ENCODE measurements at regions not wholly inside any gene's neighbourhood (a gene's known extent, or its start where the extent isn't known, plus 50 kb on each side); places are given as distances from the start of the nearest gene placed in this dataset.

DNA sequence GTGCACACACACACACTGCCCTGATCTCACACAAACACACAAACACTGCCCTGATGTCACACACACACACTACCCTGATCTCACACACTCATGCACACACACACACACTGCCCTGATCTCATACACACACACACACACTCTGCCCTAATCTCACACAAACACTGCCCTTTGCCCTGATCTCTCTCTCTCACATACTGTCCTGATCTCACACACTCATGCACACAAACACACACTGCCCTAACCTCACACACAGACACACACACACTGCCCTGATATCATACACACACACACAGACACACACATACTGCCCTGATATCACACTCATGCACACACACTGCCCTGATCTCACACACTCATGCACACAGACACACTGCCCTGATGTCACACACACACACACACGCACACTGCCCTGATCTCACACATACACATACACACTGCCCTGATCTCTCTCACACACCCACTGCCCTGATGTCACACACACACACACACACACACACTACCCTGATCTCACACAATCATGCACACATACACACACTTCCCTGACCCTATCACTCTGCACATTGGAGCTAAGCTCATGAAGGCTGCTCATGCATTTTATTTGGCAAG is 97.6 kb upstream of the DIO3 start:
- no peak for DNase-seq

- DNase-seq, result no peak
Measured at GRCh38 chr14:101464310-101464983, 96.8 kb upstream of the DIO3 start.

DNA sequence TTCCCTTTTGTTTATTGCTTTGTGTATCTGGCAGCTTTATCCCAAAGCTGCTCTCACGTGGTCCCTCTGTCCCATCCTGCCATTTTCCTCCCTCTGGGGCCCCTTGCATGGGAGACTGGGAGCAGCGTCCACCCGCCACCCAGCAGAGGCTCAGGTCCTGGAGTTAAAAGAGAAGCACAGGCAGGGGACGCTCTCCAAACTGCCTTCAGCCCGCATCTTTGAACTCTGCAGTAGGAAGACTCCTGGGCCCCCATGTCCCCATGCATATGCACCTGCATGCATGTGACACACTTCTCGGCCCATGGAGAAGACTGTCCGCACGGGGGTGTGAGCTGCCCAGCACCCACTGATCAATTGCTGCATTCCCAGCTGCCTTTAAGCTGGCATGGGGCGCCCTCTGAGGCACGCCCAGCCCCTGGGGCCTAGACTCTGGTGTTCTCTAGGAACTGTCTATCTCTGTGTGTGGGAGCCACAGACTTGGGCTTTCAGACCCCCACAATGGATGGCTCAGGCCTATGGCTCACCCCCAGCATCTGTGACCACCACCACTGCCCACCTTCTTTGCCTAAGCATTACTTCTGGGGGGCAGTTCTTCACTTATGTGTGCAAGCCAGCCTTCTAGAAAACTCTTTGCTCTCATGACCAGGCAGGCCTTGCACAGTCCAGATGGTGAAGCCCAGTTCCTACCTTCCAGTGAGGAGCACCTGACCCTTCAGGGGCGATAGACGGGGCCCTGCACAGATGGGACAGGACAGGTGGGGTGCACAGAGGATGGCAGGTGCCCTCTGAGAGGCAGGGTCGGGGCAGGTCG is 96.1 kb upstream of the DIO3 start:
- DNase-seq, result no peak

GRCh38 chr14:101465795-101466448 is 95.4 kb upstream of the DIO3 start:
- no peak for DNase-seq

GRCh38 chr14:101466456-101467180 is 94.7 kb upstream of the DIO3 start:
- no peak for DNase-seq

DNA sequence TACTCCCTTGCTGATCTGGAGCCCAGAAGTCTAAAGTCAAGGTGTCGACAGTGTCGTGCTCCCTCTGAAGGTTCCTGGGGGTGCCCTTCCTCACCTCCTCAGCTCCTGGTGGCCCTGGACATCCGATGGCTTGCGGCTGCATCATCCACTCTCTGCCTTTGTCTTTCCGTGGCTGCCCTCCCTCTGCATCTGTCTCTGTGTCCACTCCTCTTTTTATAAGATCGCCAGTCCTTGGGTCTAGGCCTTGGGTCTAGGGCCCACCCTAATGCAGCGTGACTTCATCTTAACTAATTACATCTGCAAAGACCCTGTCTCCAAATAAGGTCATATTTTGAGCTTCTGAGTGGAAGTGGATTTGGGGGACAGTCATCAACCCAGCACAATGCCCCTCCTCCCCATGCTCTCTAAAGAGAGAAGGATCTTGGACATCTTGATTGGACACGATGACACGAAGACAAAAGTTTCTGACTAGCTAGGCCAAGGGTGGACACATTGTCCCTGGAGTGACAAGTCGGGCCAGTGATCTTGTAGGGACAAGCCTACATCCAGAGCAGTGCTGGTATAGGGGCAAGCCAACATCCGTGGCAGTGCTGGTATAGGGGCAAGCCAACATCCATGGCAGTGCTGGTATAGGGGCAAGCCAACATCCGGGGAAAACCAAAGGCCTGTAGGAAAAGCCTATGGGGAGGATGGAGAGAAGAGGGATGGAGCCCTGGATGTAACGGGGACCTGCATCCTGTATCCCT is 93.9 kb upstream of the DIO3 start:
- DNase-seq, result no peak

DNA sequence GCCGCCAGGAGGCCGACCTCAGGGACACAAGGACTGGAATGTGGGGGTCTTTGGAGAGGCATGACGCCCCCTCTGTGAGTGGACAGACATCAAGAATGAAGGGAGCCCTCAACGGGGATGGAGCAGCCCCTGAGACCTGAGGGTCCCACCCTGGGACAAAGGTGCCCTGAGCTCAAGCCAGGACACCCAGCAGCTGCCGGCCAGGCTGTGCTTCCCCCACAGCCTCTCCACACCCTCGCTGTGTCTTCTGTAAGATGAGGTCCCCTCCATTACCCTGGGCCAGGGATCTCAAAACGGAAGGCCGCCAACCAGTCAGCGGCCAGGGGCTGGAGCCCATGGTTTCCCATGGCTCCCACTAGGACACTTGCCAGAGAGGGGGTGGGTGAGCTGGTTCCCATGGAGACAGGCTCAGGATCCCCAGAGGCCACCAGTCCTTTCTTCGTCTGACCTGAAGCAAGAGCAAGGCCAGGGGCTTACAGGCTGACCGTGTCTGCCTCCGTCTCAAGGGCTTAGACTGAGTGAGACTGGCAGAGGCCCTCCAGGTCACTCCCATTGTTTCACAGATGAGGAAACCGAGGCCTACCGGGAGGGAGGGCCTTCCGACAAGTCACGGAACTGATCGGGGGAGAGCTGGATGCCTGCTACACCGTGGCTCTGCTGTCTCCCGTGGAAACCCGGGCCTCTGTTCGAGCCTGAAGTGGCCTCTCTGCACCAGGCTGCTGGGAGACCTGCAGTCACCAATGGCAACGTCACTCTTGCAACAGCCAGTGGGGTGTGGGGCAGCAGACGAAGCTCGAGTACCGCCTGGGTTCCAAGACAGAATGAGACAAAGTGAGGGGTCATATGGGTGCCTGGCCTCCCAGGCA is 91.7 kb upstream of the DIO3 start:
- DNase-seq, result no peak

DNA sequence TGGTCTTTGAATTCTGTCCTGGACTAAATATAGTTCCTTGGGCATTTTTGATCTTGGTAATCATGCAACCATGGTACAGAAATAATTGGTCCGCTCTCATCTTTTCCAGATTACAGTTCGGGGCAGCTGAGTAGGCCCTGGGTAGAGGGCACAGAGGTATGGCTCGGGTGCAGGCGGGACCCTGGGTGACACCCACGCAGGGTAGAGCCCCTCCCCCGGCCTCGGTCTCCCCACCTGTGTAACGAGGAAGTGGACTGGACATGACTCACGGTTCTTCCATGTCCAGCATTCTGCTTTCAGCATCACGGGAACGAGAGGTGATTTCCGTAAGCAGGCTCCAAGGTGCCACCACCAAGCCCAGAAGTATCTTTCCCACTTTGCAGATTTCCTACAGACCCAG is 91.0 kb upstream of the DIO3 start:
- DNase-seq, result no peak

DNA sequence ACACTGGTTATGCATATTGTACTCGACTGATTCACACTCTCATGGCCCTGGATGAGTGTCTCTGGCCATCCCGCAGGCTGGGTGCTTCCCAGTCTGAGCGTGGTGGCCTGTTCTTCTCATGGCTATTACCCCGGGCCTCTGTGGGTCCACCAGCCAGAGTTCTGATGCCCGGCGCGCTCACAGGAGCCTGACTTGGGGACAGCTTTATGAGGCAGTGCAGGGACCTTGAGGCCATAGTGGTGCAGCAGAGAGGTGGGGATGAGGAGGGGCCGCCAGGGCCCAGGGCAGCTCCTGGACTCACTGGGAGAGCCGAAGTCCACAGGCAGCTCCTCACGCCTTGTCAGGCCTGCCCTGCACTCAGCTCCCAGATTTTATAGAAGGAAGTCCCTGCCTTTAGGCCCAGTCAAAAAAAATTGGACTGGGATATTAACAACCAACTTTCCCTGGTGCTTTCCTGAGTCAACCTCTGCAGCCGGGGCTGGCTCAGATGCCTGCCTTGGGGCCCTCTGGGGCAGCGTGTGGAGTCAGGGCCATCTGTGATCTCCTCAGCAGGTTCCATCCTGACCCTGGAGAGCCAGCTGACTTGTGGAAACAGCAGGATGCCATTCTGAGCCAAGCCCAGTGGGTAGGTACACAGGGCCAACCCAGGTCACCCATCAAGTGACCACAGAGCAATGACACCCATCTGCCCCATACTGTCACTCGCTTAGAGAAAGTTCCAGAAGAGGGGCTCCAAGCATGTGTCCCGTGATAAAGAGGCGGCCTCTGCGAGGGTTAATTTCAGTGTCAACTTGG is 89.4 kb upstream of the DIO3 start:
- DNase-seq, result no peak

GRCh38 chr14:101472518-101472849 is 88.8 kb upstream of the DIO3 start:
- no peak for DNase-seq

DNA sequence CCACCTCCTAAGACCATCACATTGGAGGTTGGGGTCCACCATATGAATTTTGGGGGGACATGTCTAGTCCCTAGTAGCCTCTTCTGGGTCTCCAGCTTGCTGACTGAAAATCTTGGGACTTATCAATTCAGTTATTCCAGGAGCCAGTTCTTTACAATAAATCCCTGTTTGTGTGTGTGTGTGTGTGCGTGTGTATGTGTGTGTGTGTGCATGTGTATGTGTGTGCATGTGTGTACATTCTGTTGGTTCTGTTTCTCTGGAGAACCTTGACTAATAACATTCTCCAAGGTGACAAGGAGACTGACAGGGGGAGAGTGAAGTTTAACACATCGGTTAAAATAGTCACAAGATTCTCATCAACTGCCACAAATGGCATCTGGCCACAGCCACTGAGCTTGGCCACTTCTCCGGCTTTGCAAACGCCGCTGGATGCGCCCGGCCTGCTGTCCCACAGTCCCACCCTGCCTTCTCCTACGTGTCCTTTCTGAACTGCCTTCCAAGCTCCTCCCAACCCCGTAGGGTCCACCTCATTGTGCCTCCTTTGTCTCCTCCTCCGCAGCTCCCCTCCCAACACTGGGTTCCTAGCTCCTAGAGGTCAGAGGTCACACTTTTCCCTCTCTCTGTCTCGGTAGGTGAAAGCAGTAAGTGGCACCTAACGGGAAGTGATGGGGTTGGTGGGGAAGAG is 88.1 kb upstream of the DIO3 start:
- DNase-seq, result no peak

- no peak for DNase-seq
Measured at GRCh38 chr14:101473795-101474562, 87.3 kb upstream of the DIO3 start.

- DNase-seq, result no peak
Measured at GRCh38 chr14:101474563-101475455, 86.5 kb upstream of the DIO3 start.

DNA sequence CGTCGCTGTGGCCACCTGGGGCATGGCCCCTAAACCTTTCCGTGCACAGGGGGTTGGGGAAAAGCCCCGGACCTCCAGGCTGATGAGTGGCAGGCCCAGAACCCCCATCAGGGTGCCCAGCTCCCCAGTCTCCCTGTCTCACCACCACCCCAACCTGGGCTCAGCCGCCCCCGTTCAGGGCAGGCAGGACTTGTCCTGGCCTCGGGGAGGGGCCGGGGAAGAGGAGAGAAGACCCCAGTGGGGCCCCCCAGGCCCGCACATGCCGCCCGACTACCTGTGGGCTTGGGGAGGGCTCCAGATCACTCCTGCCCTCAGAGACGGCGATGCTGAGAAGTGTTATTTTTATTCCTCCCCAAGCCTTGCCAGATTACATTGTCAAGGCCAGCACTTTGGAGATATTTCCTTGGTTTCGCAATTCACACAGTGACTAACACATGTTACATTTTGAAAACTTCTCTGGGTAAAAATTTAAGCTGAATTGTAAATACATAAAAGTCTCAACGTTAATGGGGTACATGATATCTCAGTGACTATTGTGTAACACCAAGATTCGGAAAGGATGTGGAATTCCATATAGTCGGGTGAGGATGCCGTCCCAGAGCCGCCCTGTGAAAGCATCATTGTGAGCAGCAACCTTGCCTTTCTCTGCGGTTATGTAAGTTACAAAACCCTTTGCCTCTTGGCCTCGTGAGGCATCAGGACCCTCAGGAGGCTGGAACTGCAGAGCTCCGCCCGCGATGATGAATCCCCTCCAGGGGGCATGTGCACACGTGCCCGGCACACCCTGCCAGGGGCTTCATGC is 85.6 kb upstream of the DIO3 start:
- no peak for DNase-seq

GRCh38 chr14:101476258-101476915 is 84.9 kb upstream of the DIO3 start:
- DNase-seq, result no peak

DNA sequence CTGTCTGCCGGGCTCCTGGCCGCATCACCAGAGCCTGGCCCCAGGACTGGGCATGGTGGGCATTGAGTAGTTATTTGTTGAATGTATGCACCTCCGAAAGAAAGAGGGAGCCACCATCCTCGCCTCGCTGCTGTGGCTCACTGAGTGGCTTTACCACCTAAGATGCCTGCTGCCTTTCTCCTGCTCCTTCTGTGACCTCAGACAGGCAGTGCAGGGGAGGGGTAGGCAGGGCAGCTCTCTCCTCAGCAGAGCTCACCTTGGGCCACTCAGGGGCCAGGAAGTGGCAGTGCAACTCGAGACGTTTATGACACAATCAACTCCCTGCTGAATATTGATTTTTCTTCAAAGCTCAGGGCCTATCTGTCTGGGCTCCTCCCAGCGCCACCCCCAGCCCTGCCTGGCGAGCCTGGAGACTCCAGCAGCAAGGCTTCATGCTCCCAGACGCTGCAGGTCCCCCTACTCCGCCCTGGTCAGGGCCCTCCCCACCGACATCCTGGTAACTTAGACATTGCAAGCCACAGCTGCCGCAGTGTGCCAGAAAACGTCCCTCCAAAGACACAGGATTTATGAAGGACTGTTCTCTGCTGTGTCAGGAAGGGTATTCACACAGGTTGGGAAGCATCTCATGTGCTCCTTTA is 84.3 kb upstream of the DIO3 start:
- DNase-seq, result peak; percentile 62

Measured in NCI-H2227 treated with DMSO at 0.1 percent for 48 hours (cell line).